Erythroblast (primary cell): ENCODE measurements at regions not wholly inside any gene's neighbourhood (a gene's known extent, or its start where the extent isn't known, plus 50 kb on each side); places are given as distances from the start of the nearest gene placed in this dataset.

Experiments
- GATA1 ChIP-seq: IDR thresholded peaks from 2 replicates; pipeline ENCODE4 v1.6.1; 2011; ENCODE audit warnings: low read depth, mild to moderate bottlenecking, control low read depth, low read length, moderate library complexity
- POLR2A ChIP-seq: IDR thresholded peaks from 2 replicates; pipeline ENCODE4 v1.6.1; 2011; ENCODE audit warnings: mild to moderate bottlenecking, low read length

- no peak for TF ChIP-seq POLR2A
- no peak for TF ChIP-seq GATA1
Observed at GRCh38 chr11:45348729-45349128, 62.6 kb upstream of the SYT13 start.
